ENCODE measurements at regions not wholly inside any gene's neighbourhood (a gene's known extent, or its start where the extent isn't known, plus 50 kb on each side); places are given as distances from the start of the nearest gene placed in this dataset.

- TF ChIP-seq EZH2phosphoT487 (IDR thresholded peaks at IDR 0.05) = no peak
- TF ChIP-seq EZH2 (IDR thresholded peaks at IDR 0.05) = no peak
- TF ChIP-seq, protein P1, sequence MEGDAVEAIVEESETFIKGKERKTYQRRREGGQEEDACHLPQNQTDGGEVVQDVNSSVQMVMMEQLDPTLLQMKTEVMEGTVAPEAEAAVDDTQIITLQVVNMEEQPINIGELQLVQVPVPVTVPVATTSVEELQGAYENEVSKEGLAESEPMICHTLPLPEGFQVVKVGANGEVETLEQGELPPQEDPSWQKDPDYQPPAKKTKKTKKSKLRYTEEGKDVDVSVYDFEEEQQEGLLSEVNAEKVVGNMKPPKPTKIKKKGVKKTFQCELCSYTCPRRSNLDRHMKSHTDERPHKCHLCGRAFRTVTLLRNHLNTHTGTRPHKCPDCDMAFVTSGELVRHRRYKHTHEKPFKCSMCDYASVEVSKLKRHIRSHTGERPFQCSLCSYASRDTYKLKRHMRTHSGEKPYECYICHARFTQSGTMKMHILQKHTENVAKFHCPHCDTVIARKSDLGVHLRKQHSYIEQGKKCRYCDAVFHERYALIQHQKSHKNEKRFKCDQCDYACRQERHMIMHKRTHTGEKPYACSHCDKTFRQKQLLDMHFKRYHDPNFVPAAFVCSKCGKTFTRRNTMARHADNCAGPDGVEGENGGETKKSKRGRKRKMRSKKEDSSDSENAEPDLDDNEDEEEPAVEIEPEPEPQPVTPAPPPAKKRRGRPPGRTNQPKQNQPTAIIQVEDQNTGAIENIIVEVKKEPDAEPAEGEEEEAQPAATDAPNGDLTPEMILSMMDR (IDR thresholded peaks at IDR 0.05) = no peak
- Histone ChIP-seq H3K4me2 (no peak overlapping the region), H4K20me1 (ENCODE audit: low read depth) (no peaks in the 10 kb centered on the region), H2AFZ (replicated peaks) (no peak overlapping the region), H3K27me3 (no peaks in the 10 kb centered on the region), H3K9me3 (ENCODE audit: low read depth) (no peaks in the 10 kb centered on the region), H3K4me1 (peaks cover 6% of the 10 kb centered on the region), H3K79me2 (ENCODE audit: low read depth) (no peaks in the 10 kb centered on the region), H3K9ac (no peak overlapping the region), H3K36me3 (no peaks in the 10 kb centered on the region), H3K27ac (no peak overlapping the region), H3F3A (ENCODE audit: low read depth) (no peaks in the 10 kb centered on the region), H3K4me3 (no peak overlapping the region)
- Mint-ChIP-seq H3K4me1 (peaks cover 4% of the 10 kb centered on the region), H3K27me3 (ENCODE audit: insufficient read depth, low read depth) (no peaks in the 10 kb centered on the region), H3K36me3 (no peaks in the 10 kb centered on the region), H3K4me3 (no peak overlapping the region), H3K9me3 (peaks cover 3% of the 10 kb centered on the region), H3K27ac (no peak overlapping the region)
- no peak for DNase-seq (ENCODE audit: low spot score)
These were observed 445.3 kb upstream of the CITED2 start for GRCh38 chr6:139819776-139820175.

DNA sequence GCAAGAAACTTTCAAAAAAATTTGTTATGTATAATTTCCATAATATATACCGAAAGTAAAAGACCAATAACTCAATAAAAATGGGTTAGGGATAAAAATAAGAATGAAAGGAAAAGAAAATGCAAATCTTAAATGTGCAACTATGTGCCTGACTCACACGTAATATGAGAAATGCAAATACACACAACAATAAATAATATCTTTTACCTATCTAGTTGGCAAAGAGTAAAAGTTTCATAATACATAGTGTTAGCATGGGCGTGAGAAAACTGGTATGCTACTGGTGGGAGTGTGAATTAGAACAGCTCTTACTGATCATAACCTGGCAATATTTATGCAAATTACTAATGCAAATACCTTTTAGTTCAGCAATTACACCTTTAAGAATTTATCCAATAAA lies 438.5 kb upstream of the CITED2 start:
- H4K20me1 ChIP-seq (ENCODE audit: low read depth) = no peaks in the 10 kb centered on the region
- H3K4me3 Mint-ChIP-seq = no peak overlapping the region
- no peaks in the 10 kb centered on the region for H3K79me2 ChIP-seq (ENCODE audit: low read depth)
- H3K27me3 Mint-ChIP-seq (ENCODE audit: insufficient read depth, low read depth) = no peaks in the 10 kb centered on the region
- H3F3A ChIP-seq (ENCODE audit: low read depth) = no peaks in the 10 kb centered on the region
- H3K27me3 ChIP-seq = no peaks in the 10 kb centered on the region
- H3K36me3 ChIP-seq = no peaks in the 10 kb centered on the region
- no peak overlapping the region for H3K27ac Mint-ChIP-seq
- no peaks in the 10 kb centered on the region for H3K9me3 ChIP-seq (ENCODE audit: low read depth)
- H3K9ac ChIP-seq = no peak overlapping the region
- H3K4me1 ChIP-seq = no peaks in the 10 kb centered on the region
- no peak for TF ChIP-seq EZH2 (IDR thresholded peaks at IDR 0.05)
- no peak for TF ChIP-seq EZH2phosphoT487 (IDR thresholded peaks at IDR 0.05)
- TF ChIP-seq, protein P1 (IDR thresholded peaks at IDR 0.05) = no peak
- H3K4me2 ChIP-seq = no peak overlapping the region
- no peaks in the 10 kb centered on the region for H3K36me3 Mint-ChIP-seq
- H3K9me3 Mint-ChIP-seq = peaks cover 5% of the 10 kb centered on the region
- H3K4me1 Mint-ChIP-seq = no peaks in the 10 kb centered on the region
- no peak overlapping the region for H2AFZ ChIP-seq (replicated peaks)
- H3K4me3 ChIP-seq = no peak overlapping the region
- DNase-seq (ENCODE audit: low spot score) = no peak
- no peak overlapping the region for H3K27ac ChIP-seq

DNA sequence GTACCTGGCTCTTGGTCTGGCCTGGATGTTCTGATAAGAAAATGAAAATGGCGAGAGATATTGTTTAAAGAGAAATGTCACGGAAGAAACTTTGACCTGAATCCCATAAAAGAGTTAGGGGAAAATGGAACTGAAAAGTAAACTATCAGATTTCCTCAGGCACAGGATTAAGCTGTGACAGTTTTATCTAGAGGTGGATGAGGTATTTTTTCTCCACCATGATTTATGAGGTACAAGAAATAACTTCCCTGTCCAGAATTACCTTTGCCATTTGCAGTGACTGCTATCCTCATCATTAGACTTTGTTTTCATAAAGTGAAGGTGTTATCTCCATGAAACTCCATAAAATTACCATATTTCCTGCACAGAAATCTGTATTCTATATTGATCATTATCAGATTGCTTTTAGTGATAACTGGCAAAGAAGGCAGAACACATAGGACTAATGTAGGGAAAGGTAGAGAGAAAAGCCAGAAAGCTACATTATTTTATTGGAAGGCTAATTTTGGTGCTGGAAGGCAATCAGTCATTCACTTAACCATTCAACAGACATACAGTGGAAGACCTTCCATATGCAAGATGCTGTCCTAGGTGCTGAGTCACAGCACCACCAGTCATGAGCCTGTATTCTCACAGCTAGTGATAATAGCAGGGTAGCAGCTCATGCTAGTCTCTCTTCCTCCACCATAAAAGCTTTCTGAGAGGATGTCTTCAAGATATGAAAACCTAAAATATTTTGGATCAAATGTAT lies 427.3 kb upstream of the CITED2 start:
- H3K4me2 ChIP-seq = no peak overlapping the region
- Mint-ChIP-seq H3K36me3 (peaks cover 2% of the 10 kb centered on the region), H3K4me3 (no peak overlapping the region), H3K4me1 (no peaks in the 10 kb centered on the region), H3K27me3 (ENCODE audit: insufficient read depth, low read depth) (no peaks in the 10 kb centered on the region), H3K9me3 (peaks cover 2% of the 10 kb centered on the region), H3K27ac (no peak overlapping the region)
- H3F3A ChIP-seq (ENCODE audit: low read depth) = no peaks in the 10 kb centered on the region
- no peaks in the 10 kb centered on the region for H4K20me1 ChIP-seq (ENCODE audit: low read depth)
- no peak overlapping the region for H3K27ac ChIP-seq
- no peaks in the 10 kb centered on the region for H3K36me3 ChIP-seq
- H3K9me3 ChIP-seq (ENCODE audit: low read depth) = peaks cover 5% of the 10 kb centered on the region
- H3K4me1 ChIP-seq = no peaks in the 10 kb centered on the region
- no peak overlapping the region for H2AFZ ChIP-seq (replicated peaks)
- no peak overlapping the region for H3K4me3 ChIP-seq
- H3K9ac ChIP-seq = no peak overlapping the region
- H3K79me2 ChIP-seq (ENCODE audit: low read depth) = no peaks in the 10 kb centered on the region
- TF ChIP-seq EZH2 (IDR thresholded peaks at IDR 0.05) (no peak), EZH2phosphoT487 (IDR thresholded peaks at IDR 0.05) (no peak)
- TF ChIP-seq, protein P1 (IDR thresholded peaks at IDR 0.05) = no peak
- H3K27me3 ChIP-seq = no peaks in the 10 kb centered on the region
- DNase-seq (ENCODE audit: low spot score) = peak; percentile 41
